ENCODE measurements at regions not wholly inside any gene's neighbourhood (a gene's known extent, or its start where the extent isn't known, plus 50 kb on each side); places are given as distances from the start of the nearest gene placed in this dataset.

GRCh38 chr4:100098681-100099080 is 91.6 kb downstream of the DDIT4L start:
- peak; percentile 39 for DNase-seq (ENCODE audit: low spot score)
- H3K36me3 ChIP-seq (ENCODE audit: insufficient read depth, low read length, poor library complexity, severe bottlenecking), result no peaks in the 10 kb centered on the region
- H3K4me3 ChIP-seq (ENCODE audit: low read depth, low read length, poor library complexity, severe bottlenecking), result no peak overlapping the region
- ChIA-PET CTCF (no interaction called here), POLR2A (ENCODE audit: low non-redundant PET) (interaction anchor here (0.8 kb wide), 1 partner anchor 28 kb away, joined by 4 read pairs; no protein-coding TSS in a partner anchor)
- no TSS peak for BruUV-seq (replicated peaks)
- H3K4me1 ChIP-seq (ENCODE audit: insufficient read depth, low read length, poor library complexity, severe bottlenecking), result peaks cover 15% of the 10 kb centered on the region
- no peak for TF ChIP-seq CTCF (conservative IDR thresholded peaks at IDR 0.05; ENCODE audit: low read depth, low read length)
- TF ChIP-seq EZH2 (IDR thresholded peaks at IDR 0.05; ENCODE audit: borderline replicate concordance, low read depth, low read length, poor library complexity, severe bottlenecking), result no peak
- no peak overlapping the region for H3K27ac ChIP-seq (ENCODE audit: low read depth, low read length, poor library complexity, severe bottlenecking)
- intact Hi-C loops (cut with micrococcal nuclease; ENCODE audit: unreplicated experiment), result loop anchor here (10.0 kb wide), 1 partner anchor 316 kb away; no protein-coding TSS in a partner anchor
- no peaks in the 10 kb centered on the region for H3K27me3 ChIP-seq (replicated peaks; ENCODE audit: insufficient read depth, low read depth, low read length, poor library complexity)
- no peaks in the 10 kb centered on the region for H3K9me3 ChIP-seq (ENCODE audit: low read depth, low read length, poor library complexity, severe bottlenecking)

- Histone ChIP-seq H3K4me1 (ENCODE audit: insufficient read depth, low read length, poor library complexity, severe bottlenecking) (peaks cover 18% of the 10 kb centered on the region), H3K4me3 (ENCODE audit: low read depth, low read length, poor library complexity, severe bottlenecking) (no peak overlapping the region), H3K27me3 (replicated peaks; ENCODE audit: insufficient read depth, low read depth, low read length, poor library complexity) (no peaks in the 10 kb centered on the region), H3K9me3 (ENCODE audit: low read depth, low read length, poor library complexity, severe bottlenecking) (no peaks in the 10 kb centered on the region), H3K36me3 (ENCODE audit: insufficient read depth, low read length, poor library complexity, severe bottlenecking) (no peaks in the 10 kb centered on the region), H3K27ac (ENCODE audit: low read depth, low read length, poor library complexity, severe bottlenecking) (no peak overlapping the region)
- TF ChIP-seq CTCF (conservative IDR thresholded peaks at IDR 0.05; ENCODE audit: low read depth, low read length), result no peak
- no peak for TF ChIP-seq EZH2 (IDR thresholded peaks at IDR 0.05; ENCODE audit: borderline replicate concordance, low read depth, low read length, poor library complexity, severe bottlenecking)
- DNase-seq (ENCODE audit: low spot score), result no peak
- no TSS peak for BruUV-seq (replicated peaks)
- intact Hi-C loops (cut with micrococcal nuclease; ENCODE audit: unreplicated experiment), result loop anchor here (10.0 kb wide), 1 partner anchor 317 kb away; no protein-coding TSS in a partner anchor
- ChIA-PET CTCF (interaction anchor here (0.6 kb wide), 1 partner anchor 329 kb away, joined by 8 read pairs; no protein-coding TSS in a partner anchor), POLR2A (ENCODE audit: low non-redundant PET) (interaction anchor here (0.5 to 0.8 kb wide), 2 partner anchors 27 to 241 kb away, joined by 4 to 5 read pairs; no protein-coding TSS in a partner anchor)
These were observed 92.2 kb downstream of the DDIT4L start for GRCh38 chr4:100098011-100098545.

GRCh38 chr4:100095729-100096595 is 94.3 kb downstream of the DDIT4L start:
- Histone ChIP-seq H3K4me1 (ENCODE audit: insufficient read depth, low read length, poor library complexity, severe bottlenecking) (peaks cover 27% of the 10 kb centered on the region), H3K27ac (ENCODE audit: low read depth, low read length, poor library complexity, severe bottlenecking) (no peak overlapping the region), H3K27me3 (replicated peaks; ENCODE audit: insufficient read depth, low read depth, low read length, poor library complexity) (no peaks in the 10 kb centered on the region), H3K4me3 (ENCODE audit: low read depth, low read length, poor library complexity, severe bottlenecking) (no peak overlapping the region), H3K9me3 (ENCODE audit: low read depth, low read length, poor library complexity, severe bottlenecking) (no peaks in the 10 kb centered on the region), H3K36me3 (ENCODE audit: insufficient read depth, low read length, poor library complexity, severe bottlenecking) (no peaks in the 10 kb centered on the region)
- BruUV-seq (replicated peaks), result no TSS peak
- CTCF ChIA-PET, result no interaction called here
- POLR2A ChIA-PET (ENCODE audit: low non-redundant PET), result interaction anchor here (0.6 kb wide), 1 partner anchor 145 kb away, joined by 3 read pairs; no protein-coding TSS in a partner anchor
- peak; percentile 81 for DNase-seq (ENCODE audit: low spot score)
- intact Hi-C loops (cut with micrococcal nuclease; ENCODE audit: unreplicated experiment), result loop anchor here (10.0 kb wide), 1 partner anchor 319 kb away; no protein-coding TSS in a partner anchor
- TF ChIP-seq EZH2 (IDR thresholded peaks at IDR 0.05; ENCODE audit: borderline replicate concordance, low read depth, low read length, poor library complexity, severe bottlenecking) (no peak), CTCF (conservative IDR thresholded peaks at IDR 0.05; ENCODE audit: low read depth, low read length) (peak; percentile 86)

All from A673 (cell line).